ENCODE measurements at regions not wholly inside any gene's neighbourhood (a gene's known extent, or its start where the extent isn't known, plus 50 kb on each side); places are given as distances from the start of the nearest gene placed in this dataset.

DNA sequence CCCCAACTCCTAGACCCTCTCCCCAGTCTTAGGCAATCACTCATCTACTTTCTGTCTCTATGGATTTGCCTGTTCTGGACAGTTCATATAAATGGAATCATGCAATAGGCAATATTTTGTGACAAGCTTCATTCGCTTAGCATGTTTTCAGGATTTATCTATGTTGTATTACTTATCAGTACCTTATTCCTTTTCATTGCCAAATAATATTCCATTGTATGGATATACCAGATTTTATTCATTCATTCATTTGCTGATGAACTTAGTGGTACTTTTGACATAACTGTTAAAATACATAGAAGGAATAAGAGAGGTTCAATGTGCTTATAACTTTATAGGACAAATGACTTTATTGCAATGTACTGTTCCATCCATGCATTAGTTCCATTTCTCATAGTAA is 231.0 kb downstream of the SNX10 start:
- Histone ChIP-seq H2AK5ac (ENCODE audit: low read depth, low read length) (no peak overlapping the region), H3K36me3 (ENCODE audit: control insufficient read depth, insufficient read depth, low read length) (no peaks in the 10 kb centered on the region), H3K9me1 (ENCODE audit: insufficient read depth, low read length) (no peaks in the 10 kb centered on the region), H3K79me1 (ENCODE audit: low read depth in 1 of 2, low read length in 2 of 2) (no peaks in the 10 kb centered on the region), H3K27ac (ENCODE audit: insufficient read depth, low read length) (no peak overlapping the region), H4K20me1 (ENCODE audit: insufficient read depth, low read length) (no peaks in the 10 kb centered on the region), H3K4me1 (ENCODE audit: control insufficient read depth, insufficient read depth, low read length) (no peaks in the 10 kb centered on the region), H2BK5ac (ENCODE audit: low read depth, low read length, poor library complexity, severe bottlenecking) (no peak overlapping the region), H4K8ac (ENCODE audit: low read depth in 2 of 2, low read length in 2 of 2) (no peak overlapping the region), H3K56ac (ENCODE audit: extremely low read depth, insufficient read depth, low read length) (no peak overlapping the region), H3K4me2 (ENCODE audit: low read depth, low read length) (no peak overlapping the region), H2AK9ac (replicated peaks; ENCODE audit: low read depth, low read length, poor library complexity) (no peak overlapping the region), H3K4ac (ENCODE audit: low read depth, low read length) (no peak overlapping the region), H3K9ac (ENCODE audit: low read depth, low read length) (no peak overlapping the region), H2BK20ac (ENCODE audit: low read depth, low read length) (no peak overlapping the region), H3K4me3 (ENCODE audit: insufficient read depth, low read depth, low read length) (no peak overlapping the region), H3K18ac (ENCODE audit: low read depth, low read length) (no peak overlapping the region), H2AFZ (replicated peaks; ENCODE audit: low read length, poor library complexity) (no peak overlapping the region), H2BK15ac (ENCODE audit: low read depth, low read length) (no peak overlapping the region), H4K5ac (ENCODE audit: low read depth, low read length) (no peak overlapping the region), H2BK120ac (ENCODE audit: low read depth, low read length) (no peak overlapping the region), H3K27me3 (ENCODE audit: control insufficient read depth, insufficient read depth, low read length) (no peaks in the 10 kb centered on the region), H3K9me3 (ENCODE audit: control insufficient read depth, insufficient read depth, low read length) (no peaks in the 10 kb centered on the region), H3K23ac (ENCODE audit: low read depth, low read length) (no peak overlapping the region), H4K91ac (ENCODE audit: insufficient read depth, low read depth, low read length) (no peak overlapping the region), H3K14ac (replicated peaks; ENCODE audit: low read depth, low read length) (no peak overlapping the region)
- ATAC-seq (ENCODE audit: low read depth) (no peak), DNase-seq (no peak)
- BruUV-seq (replicated peaks): no TSS peak
- WGBS, 2 experiments (ENCODE audit: extremely low coverage in 2 of 2, insufficient read length in 1 of 2): no CpG with 5 or more reads among the region's 1 CpG
- TF ChIP-seq MAZ (IDR thresholded peaks at IDR 0.05; ENCODE audit: borderline replicate concordance, low read depth, low read length): no peak
- TF ChIP-seq RCOR1 (IDR thresholded peaks at IDR 0.05; ENCODE audit: insufficient replicate concordance, low read length): no peak
- TF ChIP-seq, protein P1, sequence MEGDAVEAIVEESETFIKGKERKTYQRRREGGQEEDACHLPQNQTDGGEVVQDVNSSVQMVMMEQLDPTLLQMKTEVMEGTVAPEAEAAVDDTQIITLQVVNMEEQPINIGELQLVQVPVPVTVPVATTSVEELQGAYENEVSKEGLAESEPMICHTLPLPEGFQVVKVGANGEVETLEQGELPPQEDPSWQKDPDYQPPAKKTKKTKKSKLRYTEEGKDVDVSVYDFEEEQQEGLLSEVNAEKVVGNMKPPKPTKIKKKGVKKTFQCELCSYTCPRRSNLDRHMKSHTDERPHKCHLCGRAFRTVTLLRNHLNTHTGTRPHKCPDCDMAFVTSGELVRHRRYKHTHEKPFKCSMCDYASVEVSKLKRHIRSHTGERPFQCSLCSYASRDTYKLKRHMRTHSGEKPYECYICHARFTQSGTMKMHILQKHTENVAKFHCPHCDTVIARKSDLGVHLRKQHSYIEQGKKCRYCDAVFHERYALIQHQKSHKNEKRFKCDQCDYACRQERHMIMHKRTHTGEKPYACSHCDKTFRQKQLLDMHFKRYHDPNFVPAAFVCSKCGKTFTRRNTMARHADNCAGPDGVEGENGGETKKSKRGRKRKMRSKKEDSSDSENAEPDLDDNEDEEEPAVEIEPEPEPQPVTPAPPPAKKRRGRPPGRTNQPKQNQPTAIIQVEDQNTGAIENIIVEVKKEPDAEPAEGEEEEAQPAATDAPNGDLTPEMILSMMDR (conservative IDR thresholded peaks at IDR 0.05; ENCODE audit: low read depth, low read length): no peak
- no peak for TF ChIP-seq POLR2A (IDR thresholded peaks at IDR 0.05; ENCODE audit: low read depth, low read length)
- no peak for TF ChIP-seq MXI1 (IDR thresholded peaks at IDR 0.05; ENCODE audit: borderline replicate concordance, low read depth, low read length)
- no peak for TF ChIP-seq MAFK (IDR thresholded peaks at IDR 0.05; ENCODE audit: low read depth, low read length)
- TF ChIP-seq NFE2L2 (IDR thresholded peaks at IDR 0.05; ENCODE audit: low read depth, low read length): no peak
- TF ChIP-seq, protein P2, sequence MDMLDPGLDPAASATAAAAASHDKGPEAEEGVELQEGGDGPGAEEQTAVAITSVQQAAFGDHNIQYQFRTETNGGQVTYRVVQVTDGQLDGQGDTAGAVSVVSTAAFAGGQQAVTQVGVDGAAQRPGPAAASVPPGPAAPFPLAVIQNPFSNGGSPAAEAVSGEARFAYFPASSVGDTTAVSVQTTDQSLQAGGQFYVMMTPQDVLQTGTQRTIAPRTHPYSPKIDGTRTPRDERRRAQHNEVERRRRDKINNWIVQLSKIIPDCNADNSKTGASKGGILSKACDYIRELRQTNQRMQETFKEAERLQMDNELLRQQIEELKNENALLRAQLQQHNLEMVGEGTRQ (IDR thresholded peaks at IDR 0.05; ENCODE audit: low read depth, low read length): no peak
- no peak for TF ChIP-seq CEBPB (IDR thresholded peaks at IDR 0.05; ENCODE audit: low read depth, low read length)
- no peak for TF ChIP-seq FOS (IDR thresholded peaks at IDR 0.05; ENCODE audit: low read depth, low read length)
- TF ChIP-seq CHD1 (IDR thresholded peaks at IDR 0.05; ENCODE audit: low read depth, low read length): no peak
- TF ChIP-seq, protein P3, sequence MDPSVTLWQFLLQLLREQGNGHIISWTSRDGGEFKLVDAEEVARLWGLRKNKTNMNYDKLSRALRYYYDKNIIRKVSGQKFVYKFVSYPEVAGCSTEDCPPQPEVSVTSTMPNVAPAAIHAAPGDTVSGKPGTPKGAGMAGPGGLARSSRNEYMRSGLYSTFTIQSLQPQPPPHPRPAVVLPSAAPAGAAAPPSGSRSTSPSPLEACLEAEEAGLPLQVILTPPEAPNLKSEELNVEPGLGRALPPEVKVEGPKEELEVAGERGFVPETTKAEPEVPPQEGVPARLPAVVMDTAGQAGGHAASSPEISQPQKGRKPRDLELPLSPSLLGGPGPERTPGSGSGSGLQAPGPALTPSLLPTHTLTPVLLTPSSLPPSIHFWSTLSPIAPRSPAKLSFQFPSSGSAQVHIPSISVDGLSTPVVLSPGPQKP (IDR thresholded peaks at IDR 0.05; ENCODE audit: borderline replicate concordance, low read depth, low read length): no peak
- TF ChIP-seq BHLHE40 (IDR thresholded peaks at IDR 0.05; ENCODE audit: low read depth, low read length): no peak
- TF ChIP-seq SMC3 (IDR thresholded peaks at IDR 0.05; ENCODE audit: low read depth, low read length): no peak
- POLR2A ChIA-PET (ENCODE audit: unreplicated experiment): no interaction called here
- dilution Hi-C loops (cut with HindIII; ENCODE audit: low sequenced_read_pairs, unreplicated experiment) (no loop called here), in situ Hi-C loops (cut with MboI; ENCODE audit: low sequenced_read_pairs) (no loop called here), intact Hi-C loops (cut with micrococcal nuclease) (no loop called here)
- CTCF ChIA-PET: interaction anchor here (0.6 kb wide), 1 partner anchor 820 kb away, joined by 3 read pairs; no protein-coding TSS in a partner anchor
